ENCODE measurements at regions not wholly inside any gene's neighbourhood (a gene's known extent, or its start where the extent isn't known, plus 50 kb on each side); places are given as distances from the start of the nearest gene placed in this dataset.

- TF ChIP-seq CTCF (IDR thresholded peaks at IDR 0.05; ENCODE audit: borderline replicate concordance, extremely low read depth, insufficient read depth), result no peak
- Histone ChIP-seq H3K27me3 (ENCODE audit: control insufficient read depth, insufficient read depth, low read length) (no peaks in the 10 kb centered on the region), H3K36me3 (ENCODE audit: control insufficient read depth in 2 of 3, insufficient read depth in 3 of 3, low read length in 3 of 3) (no peaks in the 10 kb centered on the region), H3K9ac (ENCODE audit: low read length in 3 of 3) (no peak overlapping the region), H3K27ac (ENCODE audit: low read depth in 2 of 2, low read length in 2 of 2) (no peak overlapping the region), H3K4me1 (ENCODE audit: control insufficient read depth in 2 of 3, insufficient read depth in 2 of 3, low read depth in 1 of 3, low read length in 3 of 3) (no peaks in the 10 kb centered on the region), H3K4me3 (ENCODE audit: low read length in 3 of 3) (no peak overlapping the region), H3K9me3 (ENCODE audit: control insufficient read depth in 2 of 3, insufficient read depth in 1 of 3, low read length in 3 of 3) (no peaks in the 10 kb centered on the region)
- DNase-seq, result peak in 1 of 5 donors; percentile 13
- no peak for FAIRE-seq
- intact Hi-C loops (cut with DNase I), result no loop called here
Measured at GRCh38 chr2:78845664-78846185, 179.8 kb upstream of the REG3G start.

GRCh38 chr2:78861546-78861945 lies 164.0 kb upstream of the REG3G start:
- TF ChIP-seq CTCF (IDR thresholded peaks at IDR 0.05; ENCODE audit: borderline replicate concordance, extremely low read depth, insufficient read depth), result no peak
- Histone ChIP-seq H3K4me3 (ENCODE audit: low read length in 3 of 3) (no peak overlapping the region), H3K27ac (ENCODE audit: low read depth in 2 of 2, low read length in 2 of 2) (no peak overlapping the region), H3K36me3 (ENCODE audit: control insufficient read depth in 2 of 3, insufficient read depth in 3 of 3, low read length in 3 of 3) (no peaks in the 10 kb centered on the region), H3K4me1 (ENCODE audit: control insufficient read depth in 2 of 3, insufficient read depth in 2 of 3, low read depth in 1 of 3, low read length in 3 of 3) (no peaks in the 10 kb centered on the region), H3K9ac (ENCODE audit: low read length in 3 of 3) (no peak overlapping the region), H3K27me3 (ENCODE audit: control insufficient read depth, insufficient read depth, low read length) (no peaks in the 10 kb centered on the region), H3K9me3 (ENCODE audit: control insufficient read depth in 2 of 3, insufficient read depth in 1 of 3, low read length in 3 of 3) (no peaks in the 10 kb centered on the region)
- no peak for FAIRE-seq
- intact Hi-C loops (cut with DNase I), result no loop called here
- DNase-seq, result no peak

DNA sequence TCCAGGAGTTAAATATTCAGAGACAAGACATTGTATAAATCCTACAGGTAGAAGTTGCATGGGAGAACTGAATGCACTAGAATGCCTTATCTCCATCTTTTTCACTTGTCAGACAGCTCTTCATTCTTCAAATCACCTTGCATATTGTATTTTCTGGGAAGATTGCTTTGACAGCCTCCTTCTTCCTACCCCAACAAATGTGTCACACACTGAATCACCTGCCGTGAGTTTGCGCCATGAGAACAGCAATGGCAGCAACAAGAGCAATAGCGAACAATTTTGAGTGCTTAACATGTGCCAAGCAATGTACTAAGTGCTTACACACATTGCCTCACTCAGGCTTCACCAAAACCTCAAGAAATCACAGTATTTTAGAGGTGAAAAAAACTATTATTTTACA lies 161.3 kb upstream of the REG3G start:
- no peaks in the 10 kb centered on the region for H3K36me3 ChIP-seq (ENCODE audit: control insufficient read depth in 2 of 3, insufficient read depth in 3 of 3, low read length in 3 of 3)
- no peak for FAIRE-seq
- H3K9ac ChIP-seq (ENCODE audit: low read length in 3 of 3), result no peak overlapping the region
- H3K9me3 ChIP-seq (ENCODE audit: control insufficient read depth in 2 of 3, insufficient read depth in 1 of 3, low read length in 3 of 3), result no peaks in the 10 kb centered on the region
- no peak overlapping the region for H3K27ac ChIP-seq (ENCODE audit: low read depth in 2 of 2, low read length in 2 of 2)
- H3K27me3 ChIP-seq (ENCODE audit: control insufficient read depth, insufficient read depth, low read length), result no peaks in the 10 kb centered on the region
- H3K4me3 ChIP-seq (ENCODE audit: low read length in 3 of 3), result no peak overlapping the region
- no peaks in the 10 kb centered on the region for H3K4me1 ChIP-seq (ENCODE audit: control insufficient read depth in 2 of 3, insufficient read depth in 2 of 3, low read depth in 1 of 3, low read length in 3 of 3)
- no peak for TF ChIP-seq CTCF (IDR thresholded peaks at IDR 0.05; ENCODE audit: borderline replicate concordance, extremely low read depth, insufficient read depth)
- intact Hi-C loops (cut with DNase I), result no loop called here
- DNase-seq, result no peak

- no peaks in the 10 kb centered on the region for H3K9me3 ChIP-seq (ENCODE audit: control insufficient read depth in 2 of 3, insufficient read depth in 1 of 3, low read length in 3 of 3)
- no peaks in the 10 kb centered on the region for H3K27me3 ChIP-seq (ENCODE audit: control insufficient read depth, insufficient read depth, low read length)
- no peak for TF ChIP-seq CTCF (IDR thresholded peaks at IDR 0.05; ENCODE audit: borderline replicate concordance, extremely low read depth, insufficient read depth)
- H3K9ac ChIP-seq (ENCODE audit: low read length in 3 of 3), result no peak overlapping the region
- H3K4me3 ChIP-seq (ENCODE audit: low read length in 3 of 3), result no peak overlapping the region
- no peak for DNase-seq
- no peaks in the 10 kb centered on the region for H3K4me1 ChIP-seq (ENCODE audit: control insufficient read depth in 2 of 3, insufficient read depth in 2 of 3, low read depth in 1 of 3, low read length in 3 of 3)
- FAIRE-seq, result no peak
- intact Hi-C loops (cut with DNase I), result no loop called here
- no peaks in the 10 kb centered on the region for H3K36me3 ChIP-seq (ENCODE audit: control insufficient read depth in 2 of 3, insufficient read depth in 3 of 3, low read length in 3 of 3)
- no peak overlapping the region for H3K27ac ChIP-seq (ENCODE audit: low read depth in 2 of 2, low read length in 2 of 2)
Measured at GRCh38 chr2:78865667-78866066, 159.8 kb upstream of the REG3G start.

Data from kidney (tissue), 13 donors.